GM04503 (cell line): ENCODE measurements at regions not wholly inside any gene's neighbourhood (a gene's known extent, or its start where the extent isn't known, plus 50 kb on each side); places are given as distances from the start of the nearest gene placed in this dataset.

ENCODE experiments used
- DNase-seq: peaks from one replicate; pipeline ENCODE4 v3.0.0-alpha.2; 2012; ENCODE audit warnings: low read depth

- no peak for DNase-seq
Observed at GRCh38 chr2:128980475-128980874, 661.8 kb upstream of the HS6ST1 start.

DNA sequence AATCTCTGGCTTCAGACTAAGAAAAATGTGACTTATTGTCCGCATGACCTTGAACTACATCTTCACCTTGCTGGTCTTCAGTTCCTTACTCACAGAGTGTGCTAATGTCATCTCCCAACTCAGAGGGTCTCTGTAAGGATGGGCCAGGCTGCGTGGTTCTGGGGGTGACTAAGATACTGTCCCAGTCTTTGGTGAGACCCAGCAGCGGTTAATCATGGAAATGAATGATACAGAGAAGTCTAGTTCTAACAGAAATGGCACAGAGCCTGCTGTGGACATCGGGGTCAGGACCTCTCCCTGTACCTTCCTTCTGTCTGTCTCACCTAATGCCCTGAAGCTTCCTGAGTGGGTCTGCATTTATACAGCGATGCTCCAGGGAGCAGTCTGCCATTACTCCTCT is 662.7 kb upstream of the HS6ST1 start:
- no peak for DNase-seq

GRCh38 chr2:128982001-128982400 is 663.3 kb upstream of the HS6ST1 start:
- no peak for DNase-seq

DNA sequence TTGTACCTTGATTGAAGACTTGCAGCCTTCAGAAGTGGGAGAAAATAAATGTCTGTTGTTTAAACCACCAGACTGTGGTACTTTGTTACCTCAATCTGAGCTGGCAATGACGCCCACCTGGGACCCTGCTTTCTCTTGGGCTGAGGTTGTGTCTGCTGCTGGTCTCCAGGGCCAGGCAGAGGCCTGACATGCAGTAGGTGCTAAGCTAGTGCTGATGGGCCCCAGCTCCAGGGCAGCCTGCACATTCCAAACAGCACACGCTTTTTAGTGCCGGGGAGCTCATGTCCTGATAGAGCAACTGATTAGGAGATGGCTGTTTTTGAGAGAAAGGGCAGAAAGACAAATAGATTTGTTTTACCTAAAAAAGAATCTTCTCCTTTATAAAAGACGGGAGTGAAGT is 664.0 kb upstream of the HS6ST1 start:
- no peak for DNase-seq

DNA sequence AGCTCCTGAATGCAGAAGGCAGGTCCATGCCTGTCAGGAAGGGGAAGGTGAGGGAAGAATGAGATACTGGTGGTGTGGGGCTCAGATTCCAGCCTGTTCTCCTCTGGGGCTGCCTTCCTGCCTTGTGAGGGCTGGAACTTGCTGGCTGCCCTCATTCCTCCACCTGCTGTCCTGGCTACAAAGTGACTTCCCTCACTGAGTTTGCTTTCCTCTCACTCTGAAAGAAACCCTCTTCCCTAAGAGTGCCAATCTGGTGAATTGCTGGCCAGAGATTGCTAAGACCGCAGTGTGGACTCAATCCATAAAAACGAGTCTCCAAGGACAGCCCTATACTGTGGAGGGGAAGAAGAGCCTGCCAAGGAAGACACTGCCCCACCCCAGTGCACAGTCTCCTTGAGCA is 664.4 kb upstream of the HS6ST1 start:
- DNase-seq, result no peak

DNA sequence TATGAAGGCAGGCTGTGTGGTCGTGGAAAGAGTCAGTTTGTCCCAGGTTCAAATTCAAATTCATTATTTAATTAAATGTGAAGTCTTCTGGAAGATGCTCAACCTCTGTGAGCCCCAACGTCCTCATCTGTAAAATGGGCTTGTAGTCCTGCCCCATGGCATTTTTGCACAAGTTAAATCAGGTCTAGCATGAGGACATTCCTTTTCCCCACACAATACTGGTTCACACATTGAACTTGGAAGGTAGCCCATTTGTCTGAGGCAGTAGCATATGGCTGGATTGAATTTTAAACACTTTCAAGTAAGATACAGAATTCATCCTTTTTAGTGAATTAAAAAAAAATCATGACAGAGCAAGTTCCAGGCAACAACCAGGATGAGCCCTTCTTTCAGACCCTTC is 665.4 kb upstream of the HS6ST1 start:
- DNase-seq, result no peak

GRCh38 chr2:128984855-128985254 is 666.2 kb upstream of the HS6ST1 start:
- DNase-seq, result no peak

- no peak for DNase-seq
Observed at GRCh38 chr2:128986026-128986715, 667.5 kb upstream of the HS6ST1 start.

DNA sequence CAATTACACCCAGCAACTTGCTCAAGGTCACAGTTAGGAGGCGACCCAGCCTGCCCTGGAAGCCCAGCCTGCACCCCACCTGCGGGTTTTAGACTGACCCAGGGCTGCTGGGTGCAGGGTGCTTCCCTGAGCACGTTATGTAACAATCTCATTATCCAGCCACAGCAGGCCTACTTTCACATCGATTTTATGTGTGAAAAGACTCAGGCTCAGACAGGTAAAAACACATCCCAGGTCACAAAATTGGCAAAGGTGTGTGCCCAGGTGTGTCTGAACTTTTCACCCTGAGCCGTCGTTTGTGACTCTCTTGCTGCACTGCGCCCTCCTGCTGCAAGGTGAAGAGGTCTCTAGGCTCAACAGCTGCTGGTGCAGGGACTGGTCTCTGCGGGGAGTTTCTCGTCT is 668.2 kb upstream of the HS6ST1 start:
- DNase-seq, result no peak

DNA sequence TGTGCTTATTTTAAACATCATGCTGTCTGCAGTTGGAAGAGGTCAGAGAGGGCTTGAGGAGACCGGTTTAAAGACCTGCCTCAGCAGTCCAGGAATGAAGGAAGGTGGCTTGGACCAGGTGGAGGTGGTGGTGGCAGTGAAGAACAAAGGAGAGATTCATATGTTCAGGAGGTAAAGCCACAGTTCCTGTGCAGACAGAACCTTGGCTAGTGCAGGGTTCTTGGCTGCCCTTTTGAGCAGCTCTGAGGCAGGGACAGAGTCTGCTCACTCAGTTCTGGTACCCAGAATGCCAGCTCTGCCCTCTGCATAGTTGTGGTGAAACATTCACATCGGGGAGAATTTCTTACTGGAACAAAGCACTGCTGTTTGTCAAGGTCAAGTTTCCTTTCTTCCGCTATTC is 669.7 kb upstream of the HS6ST1 start:
- no peak for DNase-seq

GRCh38 chr2:128988967-128989366 is 670.3 kb upstream of the HS6ST1 start:
- DNase-seq, result no peak

- no peak for DNase-seq
Observed at GRCh38 chr2:128995086-128995485, 676.4 kb upstream of the HS6ST1 start.

DNA sequence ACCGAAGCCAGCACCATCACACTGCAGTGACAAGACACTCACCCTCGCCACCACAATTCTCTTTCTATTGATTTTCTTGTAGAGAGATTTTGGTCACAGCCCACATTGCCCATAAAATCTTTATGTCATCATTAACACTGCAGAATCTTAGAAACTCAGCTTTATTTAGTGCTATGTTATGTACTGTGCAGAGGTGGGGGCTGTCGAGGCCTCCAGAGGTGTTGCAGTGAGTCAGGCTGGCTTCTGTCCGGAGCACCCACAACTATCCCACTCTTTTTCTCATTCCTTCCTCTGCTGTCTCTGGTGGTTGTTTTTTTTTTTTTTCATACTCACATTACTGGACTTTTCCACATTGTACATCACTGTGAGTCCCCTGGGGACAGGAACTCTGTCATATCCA is 677.4 kb upstream of the HS6ST1 start:
- no peak for DNase-seq

DNA sequence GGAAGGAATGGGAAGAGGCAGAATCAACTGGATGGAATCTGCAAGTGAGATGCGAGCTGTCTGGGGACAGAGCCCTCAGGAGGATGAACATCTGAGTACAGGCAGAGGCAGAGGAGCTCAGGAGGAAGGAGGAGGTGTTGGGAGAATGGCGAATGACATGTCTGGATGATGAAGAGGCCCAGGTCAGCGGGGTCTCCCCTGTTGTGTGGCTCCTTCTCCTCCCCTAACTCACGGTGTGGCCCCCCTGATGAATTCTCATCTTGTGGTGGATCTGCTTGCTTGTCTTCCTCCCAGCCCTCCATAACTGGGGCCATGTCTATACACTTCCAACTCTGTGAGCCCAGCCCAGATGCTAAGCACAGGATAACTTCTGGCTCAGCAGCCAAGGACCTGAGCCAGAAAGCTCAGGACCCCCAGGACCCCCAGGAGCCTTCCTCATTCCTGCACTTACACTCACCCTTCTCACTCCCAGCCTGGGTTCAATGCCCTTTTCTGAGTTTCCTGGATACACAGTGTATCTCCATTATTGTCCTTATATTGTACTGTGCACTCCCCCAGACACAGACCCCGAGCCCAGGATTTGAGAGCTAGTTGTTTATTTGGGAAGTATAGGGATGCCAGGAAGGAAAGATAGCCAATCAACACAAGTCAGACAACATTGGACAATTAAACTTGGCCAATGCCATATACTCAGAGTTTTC is 678.6 kb upstream of the HS6ST1 start:
- DNase-seq, result no peak

- no peak for DNase-seq
Observed at GRCh38 chr2:129001926-129002325, 683.3 kb upstream of the HS6ST1 start.

DNA sequence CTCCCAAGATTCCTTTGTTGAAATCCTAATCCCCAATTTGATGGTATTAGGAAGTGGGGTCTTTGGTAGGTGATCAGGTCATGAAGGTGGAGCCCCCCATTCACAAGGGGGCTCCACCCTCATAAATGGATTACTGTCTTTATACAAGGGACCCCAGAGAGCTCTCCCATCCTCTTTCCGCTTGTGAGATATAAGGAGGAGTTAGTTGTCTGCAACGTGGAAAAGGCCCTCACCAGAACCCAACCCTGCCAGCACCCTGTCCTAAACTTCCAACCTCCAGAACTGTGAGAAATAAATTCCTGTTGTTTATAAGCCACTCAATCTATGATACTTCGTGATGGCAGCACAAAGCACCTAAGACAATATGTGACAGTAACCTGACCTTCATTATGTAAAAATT is 684.1 kb upstream of the HS6ST1 start:
- no peak for DNase-seq

- no peak for DNase-seq
Observed at GRCh38 chr2:129004485-129004884, 685.8 kb upstream of the HS6ST1 start.

- no peak for DNase-seq
Observed at GRCh38 chr2:129004940-129005490, 686.3 kb upstream of the HS6ST1 start.

GRCh38 chr2:129006135-129006886 is 687.6 kb upstream of the HS6ST1 start:
- DNase-seq, result no peak

DNA sequence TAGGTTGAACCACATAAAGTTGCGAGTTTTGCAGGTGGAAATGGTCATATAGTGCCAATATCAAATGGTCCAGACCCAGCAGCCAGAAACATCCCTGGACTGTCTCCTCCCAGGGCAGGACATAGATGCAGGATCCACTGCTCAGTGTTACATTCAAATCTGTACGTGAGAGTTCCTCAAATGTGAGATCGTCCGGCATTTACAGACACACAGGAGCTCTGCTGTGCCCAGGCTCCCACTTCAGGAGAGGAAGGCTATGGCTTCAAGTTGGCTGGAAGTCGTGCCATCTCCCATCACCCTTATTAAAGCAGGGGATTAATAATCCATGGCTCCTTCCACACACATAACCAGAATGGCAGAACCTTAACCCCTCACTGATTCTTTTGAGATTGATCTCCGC is 688.2 kb upstream of the HS6ST1 start:
- no peak for DNase-seq

DNA sequence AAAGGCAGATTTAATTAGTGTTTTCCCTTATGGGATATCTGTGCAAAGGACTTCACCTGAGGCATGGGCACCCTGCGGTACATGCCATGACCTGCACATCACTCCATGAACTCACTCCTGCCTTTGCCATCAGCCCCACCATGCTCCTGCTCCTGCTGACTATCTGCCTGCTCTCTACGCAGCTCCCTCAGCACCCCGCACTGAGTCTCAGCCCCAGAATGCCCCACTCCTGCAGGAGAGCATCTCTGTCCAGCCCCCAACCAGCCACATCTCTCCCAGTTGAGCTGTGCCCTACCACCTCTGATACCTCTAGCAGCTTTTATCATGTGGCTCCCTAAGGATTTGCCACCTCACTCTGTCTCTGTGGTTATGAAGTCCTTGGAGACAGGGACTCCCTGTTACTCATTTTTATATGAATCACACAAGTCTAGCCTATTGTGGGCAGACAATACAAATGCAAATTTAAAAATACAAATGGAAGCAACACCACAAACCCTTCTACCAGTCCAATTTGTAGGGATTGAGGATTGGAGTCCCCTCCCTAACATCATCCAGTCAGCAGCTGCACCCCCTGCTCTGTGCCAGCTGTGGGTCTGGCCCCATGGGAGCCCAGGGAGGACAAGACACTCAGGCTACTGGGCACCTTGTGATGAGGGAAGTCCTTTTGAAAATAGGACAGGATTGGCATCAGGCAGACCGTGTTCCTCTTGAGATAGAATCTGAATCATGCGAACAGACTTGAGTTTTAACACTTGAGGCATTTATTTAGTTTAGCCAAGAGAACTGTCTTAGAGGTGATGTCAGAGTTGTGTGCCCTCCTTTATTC is 689.6 kb upstream of the HS6ST1 start:
- no peak for DNase-seq
